EL (cell line): ENCODE measurements at regions not wholly inside any gene's neighbourhood (a gene's known extent, or its start where the extent isn't known, plus 50 kb on each side); places are given as distances from the start of the nearest gene placed in this dataset.

Source experiments
- DNase-seq: peaks from one replicate; pipeline ENCODE4 v3.0.0-alpha.2; 2016

DNA sequence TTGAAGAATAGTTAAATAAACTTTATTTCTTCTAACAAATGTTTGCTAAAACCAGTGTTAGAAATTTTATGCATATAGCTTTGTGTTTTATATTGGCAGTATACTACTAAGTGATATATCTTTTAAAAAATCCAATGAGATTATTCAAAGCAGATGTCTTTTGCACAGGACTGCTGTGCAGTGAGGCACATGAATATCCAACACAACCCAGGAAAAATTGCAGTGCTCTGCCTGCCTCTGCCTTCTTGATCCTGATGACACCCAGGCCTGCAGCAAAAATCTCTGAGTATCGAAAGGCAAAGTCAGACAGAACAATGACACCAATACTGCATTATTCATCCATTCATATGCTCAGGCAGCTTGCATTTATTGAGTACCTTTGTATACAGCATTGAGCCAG, 1076.5 kb upstream of the ARRDC3 start:
- no peak for DNase-seq

GRCh38 chr5:92455011-92455410, 1071.9 kb upstream of the ARRDC3 start:
- DNase-seq: no peak

DNA sequence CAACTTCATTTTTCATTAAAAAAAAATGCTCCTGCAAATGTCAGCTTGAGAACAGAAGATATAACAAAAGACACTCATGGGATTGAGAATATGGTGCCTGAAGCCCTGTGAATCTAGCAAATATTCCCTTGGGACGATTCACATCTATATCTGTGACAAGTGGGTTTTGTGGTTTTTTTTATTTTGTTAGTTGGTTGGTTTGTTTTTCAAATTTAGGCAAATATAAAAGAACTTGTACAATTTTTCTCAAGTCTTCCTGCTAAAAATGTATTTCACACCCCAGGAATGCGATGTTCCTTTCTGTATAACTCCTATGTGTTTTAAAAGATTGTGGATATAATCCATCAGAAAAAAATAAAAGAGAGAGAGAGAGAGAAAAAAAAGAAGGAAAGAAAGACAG, 1061.8 kb upstream of the ARRDC3 start:
- DNase-seq: no peak

DNA sequence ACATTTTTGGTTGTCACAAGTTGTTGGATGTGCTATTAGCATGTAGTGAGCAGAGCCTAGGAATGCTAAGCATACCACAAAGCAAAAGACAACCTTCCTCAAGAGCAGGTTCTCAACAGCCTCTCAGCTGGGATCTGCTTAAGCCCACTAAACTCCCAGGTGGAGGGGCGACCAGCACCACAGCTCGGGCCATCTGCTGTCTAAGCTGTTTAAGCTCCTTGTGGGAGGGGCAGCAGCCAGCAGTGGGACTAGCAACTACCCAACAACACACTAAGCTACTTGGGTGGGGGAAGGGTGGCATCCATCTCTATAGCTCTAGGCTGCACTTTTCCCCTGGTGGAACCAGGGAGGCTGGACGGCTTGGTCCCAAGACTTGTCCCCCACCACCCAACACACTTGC, 1052.7 kb upstream of the ARRDC3 start:
- DNase-seq: no peak

DNA sequence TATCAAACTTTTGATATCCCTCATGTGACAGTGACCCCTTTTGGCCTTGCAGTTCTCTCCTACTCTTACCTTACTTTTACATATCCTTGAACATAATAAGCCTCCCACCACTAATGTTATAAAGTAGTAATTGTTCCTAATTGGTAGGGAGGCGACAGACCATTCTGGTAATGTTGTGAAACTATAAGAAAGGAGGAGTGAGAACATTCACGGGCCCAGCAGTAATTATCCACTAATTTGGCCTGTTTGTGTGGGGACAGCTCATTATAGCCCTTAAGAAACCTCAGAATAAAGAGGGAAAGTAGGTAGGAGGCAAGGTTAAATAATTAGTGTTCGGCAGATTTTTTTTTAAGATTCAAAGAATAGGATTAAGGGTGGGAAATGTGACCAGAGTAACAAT, 1046.5 kb upstream of the ARRDC3 start:
- DNase-seq: no peak

DNA sequence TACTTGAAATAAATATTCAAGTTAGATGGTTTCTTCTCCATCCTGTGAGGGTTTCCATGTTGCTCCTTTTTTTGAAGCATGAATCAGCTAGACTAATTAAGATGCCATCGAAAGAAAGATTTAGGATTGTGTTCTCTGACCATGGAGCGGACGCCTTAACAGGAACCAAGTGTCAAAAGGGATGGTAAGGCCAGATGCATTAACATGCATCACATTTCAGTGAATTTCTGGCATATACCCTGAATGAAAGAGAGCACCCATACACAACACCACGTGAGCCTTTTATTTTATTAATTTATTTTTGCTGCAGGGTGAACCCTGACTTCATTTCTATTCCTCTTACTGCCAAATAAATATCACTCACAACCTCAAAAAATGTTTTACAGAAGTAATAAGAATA, 1045.3 kb upstream of the ARRDC3 start:
- no peak for DNase-seq

GRCh38 chr5:92424785-92425426, 1041.8 kb upstream of the ARRDC3 start:
- no peak for DNase-seq

DNA sequence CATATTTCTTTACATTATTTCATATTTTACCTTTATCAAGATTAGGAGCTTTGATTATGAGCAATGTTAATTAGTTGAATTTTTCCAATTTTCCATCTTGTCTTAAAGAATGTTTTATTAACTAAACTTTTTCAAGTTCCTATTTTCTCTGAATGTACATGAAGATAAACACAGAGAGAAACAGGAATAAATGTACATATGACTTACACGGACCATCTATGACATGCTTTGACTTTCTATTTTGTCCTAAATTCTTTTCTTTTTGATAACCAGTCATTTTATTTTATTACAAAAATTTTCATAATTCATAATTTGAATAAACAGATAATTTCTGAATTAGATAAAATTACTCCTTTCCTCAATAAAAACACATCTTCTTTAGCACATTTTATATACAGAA, 1038.8 kb upstream of the ARRDC3 start:
- DNase-seq: no peak

DNA sequence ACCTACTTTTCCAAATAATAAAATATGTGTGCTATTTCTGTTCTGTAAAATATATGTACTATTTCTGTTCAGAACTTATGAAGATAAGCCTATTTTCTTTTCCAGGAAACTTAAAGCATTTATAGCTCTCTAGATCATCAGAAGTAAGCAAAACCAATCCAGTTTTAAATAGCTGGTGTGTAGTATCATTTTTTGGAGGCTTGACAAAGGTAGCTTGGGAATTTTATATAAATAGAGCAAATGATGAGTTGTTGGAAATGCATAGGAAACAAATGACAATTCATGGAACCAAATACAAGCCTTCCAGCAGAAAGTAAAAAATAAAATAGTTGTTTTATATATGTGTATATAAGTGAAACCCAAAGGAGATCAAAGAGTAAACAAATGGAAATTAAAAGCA, 1038.1 kb upstream of the ARRDC3 start:
- DNase-seq: no peak

DNA sequence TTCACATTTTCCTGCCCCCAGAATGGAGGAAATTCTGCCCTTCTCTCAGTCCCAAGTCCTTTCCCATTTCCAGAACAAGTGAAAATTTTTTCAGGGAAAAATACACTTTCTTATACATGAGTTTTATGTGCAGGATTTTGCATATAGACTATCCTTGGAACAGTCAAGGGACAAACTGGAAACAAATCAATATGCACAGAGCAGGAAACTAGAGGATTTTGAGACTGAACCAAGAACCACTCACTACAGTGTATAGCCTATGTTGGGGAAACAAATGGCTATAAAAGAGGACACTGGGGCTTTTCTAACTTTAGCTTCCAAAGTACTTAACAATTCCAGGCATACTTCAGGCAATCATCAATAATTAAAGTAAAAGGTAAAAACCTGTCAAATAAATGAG, 1036.1 kb upstream of the ARRDC3 start:
- DNase-seq: no peak

- DNase-seq: no peak
Observed at GRCh38 chr5:92418341-92418740, 1035.2 kb upstream of the ARRDC3 start.

DNA sequence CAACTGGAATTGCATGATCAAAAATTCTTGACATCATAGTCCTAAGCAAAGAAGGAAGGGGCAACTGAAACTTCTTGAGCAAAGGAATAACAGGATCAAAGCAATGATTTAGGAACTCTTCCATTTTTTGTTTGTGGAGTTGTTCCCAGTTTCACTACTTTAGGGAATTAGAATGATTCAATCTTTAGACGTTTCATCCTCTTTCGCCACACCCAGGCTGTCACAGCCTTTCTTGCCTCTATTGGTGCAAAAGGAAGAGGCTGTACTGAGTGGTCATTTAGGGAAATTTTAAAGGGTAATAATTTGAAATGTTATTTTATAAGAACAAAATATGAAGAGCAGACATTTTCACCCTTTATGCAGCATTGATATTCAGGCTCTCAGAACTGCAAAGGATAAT, 1026.0 kb upstream of the ARRDC3 start:
- no peak for DNase-seq

DNA sequence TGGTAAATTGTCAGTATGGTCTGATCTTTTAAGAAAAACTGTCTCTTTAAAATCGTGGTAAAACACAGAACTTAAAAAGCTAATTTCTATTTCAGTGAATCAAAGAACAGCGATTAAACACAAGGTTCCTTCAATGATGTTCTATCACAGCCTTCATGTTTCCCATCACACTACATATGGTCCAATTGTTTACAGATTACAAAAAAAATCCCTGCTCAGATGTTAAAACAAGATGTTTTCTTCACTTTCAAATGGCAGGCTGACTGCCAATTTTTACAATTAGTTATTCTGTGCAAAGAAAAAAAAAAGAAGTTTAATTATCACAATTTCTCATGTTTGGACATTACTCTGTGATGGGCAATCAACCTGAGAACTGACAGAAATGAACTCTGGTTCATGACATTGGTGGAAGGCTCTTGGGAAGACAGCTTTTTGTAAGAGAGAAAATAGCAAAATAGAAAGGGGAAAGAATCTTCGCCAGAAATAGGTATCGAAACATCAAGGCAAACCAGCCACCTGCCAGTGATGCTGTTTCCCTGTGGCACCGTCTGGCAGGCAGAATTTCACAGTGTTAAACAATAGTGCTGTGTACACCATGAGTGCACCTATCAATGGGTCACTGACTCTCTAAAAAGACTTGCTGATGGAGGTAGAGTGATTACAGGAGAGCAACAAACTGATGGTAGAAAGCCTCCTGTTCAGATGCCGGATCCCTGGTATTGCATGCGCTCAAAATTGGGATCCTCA, 1020.0 kb upstream of the ARRDC3 start:
- no peak for DNase-seq

- DNase-seq: peak; percentile 7
Observed at GRCh38 chr5:92402045-92402444, 1018.9 kb upstream of the ARRDC3 start.

DNA sequence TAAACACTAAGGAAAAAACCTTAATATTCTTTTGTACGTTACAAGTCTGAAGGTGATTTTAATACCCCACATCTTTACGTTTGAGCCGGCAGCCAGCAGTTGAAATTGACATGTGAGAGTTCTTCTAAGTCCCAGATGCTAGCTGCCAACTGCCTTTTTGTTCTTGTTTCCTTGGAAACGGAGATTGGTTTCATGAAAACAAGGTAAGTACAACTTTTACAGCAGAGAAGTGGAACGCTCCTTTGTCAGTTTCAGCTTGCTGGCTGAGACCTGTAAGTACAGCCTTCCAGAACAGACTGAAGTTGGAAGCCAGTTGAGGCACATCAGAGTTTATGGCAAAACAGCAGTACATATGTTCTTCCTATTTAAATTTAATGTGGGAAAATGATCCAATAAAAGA, 1018.4 kb upstream of the ARRDC3 start:
- DNase-seq: no peak

DNA sequence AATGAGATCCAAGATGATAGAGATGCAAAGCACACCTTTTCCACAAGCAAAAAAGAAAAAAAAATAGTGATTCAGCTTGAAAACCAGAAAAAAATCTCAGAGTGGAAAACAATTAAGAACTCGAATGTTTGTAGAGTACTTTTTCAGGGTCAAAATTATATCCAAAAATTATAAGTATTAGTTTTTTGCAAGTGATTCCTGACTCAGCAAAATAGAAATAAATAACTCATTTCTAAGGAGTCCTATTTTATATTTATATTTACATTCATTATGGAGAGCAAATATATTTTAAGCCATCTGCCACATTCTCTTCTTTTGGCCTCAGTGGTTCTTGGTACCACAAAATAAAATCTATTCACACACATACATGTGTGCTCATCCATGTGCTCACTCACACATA, 1011.8 kb upstream of the ARRDC3 start:
- DNase-seq: no peak

GRCh38 chr5:92390657-92391056, 1007.5 kb upstream of the ARRDC3 start:
- no peak for DNase-seq

DNA sequence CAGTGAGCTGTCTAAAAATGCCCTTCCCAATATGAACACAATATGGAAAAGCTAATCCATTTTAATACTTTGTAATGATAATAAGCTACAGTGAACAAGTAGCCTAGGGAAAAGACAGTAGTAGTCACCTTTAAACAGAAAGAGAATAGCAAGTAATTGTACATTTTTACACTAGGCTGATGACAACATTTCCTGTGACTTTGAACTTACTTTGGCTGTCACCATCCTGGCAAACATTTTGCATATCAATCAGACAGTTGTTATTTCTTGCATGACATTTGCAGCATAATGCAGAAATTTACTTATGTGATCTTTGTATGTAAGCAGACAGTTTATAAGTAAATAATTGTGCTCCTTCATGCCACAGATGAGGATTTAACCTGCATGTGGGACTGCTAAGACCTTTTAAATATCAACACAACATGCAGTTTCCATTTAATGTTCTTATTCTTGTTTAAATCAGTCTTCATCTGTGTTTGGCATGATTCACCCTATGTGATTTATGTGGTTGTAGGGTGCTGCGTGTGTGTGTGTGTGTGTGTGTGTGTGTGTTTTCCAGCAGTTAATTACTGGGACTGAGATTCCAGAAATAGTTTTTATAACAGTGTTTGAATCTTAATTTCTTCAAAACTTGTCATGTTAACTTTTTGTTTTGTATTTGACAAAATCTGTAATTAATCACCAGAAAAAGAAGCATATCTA, 997.1 kb upstream of the ARRDC3 start:
- DNase-seq: no peak

GRCh38 chr5:92378966-92379611, 996.0 kb upstream of the ARRDC3 start:
- no peak for DNase-seq

GRCh38 chr5:92374859-92375258, 991.7 kb upstream of the ARRDC3 start:
- no peak for DNase-seq

GRCh38 chr5:92372766-92373165, 989.6 kb upstream of the ARRDC3 start:
- no peak for DNase-seq

DNA sequence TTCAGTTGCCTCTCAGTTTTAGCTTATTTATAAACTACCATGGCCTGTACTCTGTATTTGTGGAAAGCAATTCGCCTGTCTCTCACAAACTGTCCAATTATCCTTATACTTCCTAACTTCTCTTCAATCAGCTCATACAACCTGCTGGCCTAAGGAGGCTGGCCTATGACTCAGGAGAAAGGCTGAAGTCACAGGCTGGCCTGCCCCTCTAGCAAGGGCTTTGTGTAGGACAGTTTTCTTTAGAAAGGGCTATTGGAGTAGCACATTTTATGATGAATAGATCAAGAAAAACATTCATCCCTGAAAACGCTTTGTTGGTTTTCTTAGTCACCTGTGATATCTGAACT, 988.7 kb upstream of the ARRDC3 start:
- peak; percentile 13 for DNase-seq

DNA sequence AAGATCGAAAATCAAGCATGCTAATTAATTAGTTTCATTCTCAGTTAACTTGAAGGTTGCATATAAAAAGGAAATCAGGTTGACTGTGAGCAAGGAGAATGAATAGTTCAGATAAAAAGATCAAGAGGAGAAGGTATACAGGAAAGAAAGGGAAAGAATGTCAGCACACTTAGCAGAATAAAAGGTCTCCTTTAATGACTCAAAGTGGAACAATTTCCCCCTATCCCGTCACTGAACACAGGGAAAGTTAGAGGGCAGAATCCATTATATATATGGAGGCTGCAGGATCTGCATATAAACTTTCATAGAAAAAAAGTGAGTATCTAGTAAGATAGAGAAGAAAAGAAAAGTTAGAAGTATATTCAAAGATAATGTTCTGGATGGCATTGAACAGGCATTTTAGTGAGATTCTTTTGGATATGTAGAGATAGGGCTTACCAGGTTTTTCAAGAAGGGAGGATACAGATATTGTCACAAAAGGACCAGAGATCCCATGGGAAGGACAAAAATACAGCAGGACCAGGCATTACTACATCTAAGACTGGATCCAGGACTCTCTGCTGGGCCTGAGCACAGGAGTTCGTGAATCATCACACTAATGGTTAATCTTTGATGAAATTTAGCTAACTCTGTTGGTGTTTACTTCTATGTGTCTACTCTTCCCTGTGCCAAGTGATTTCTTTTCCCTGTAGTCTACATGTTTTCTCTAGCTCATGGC, 988.2 kb upstream of the ARRDC3 start:
- DNase-seq: no peak
